Activated CD8-positive, alpha-beta memory T cell treated with anti-CD3 and anti-CD28 coated beads, Interleukin-2, amount 50 U/mL, for 1 hour (primary cell): ENCODE measurements at regions not wholly inside any gene's neighbourhood (a gene's known extent, or its start where the extent isn't known, plus 50 kb on each side); places are given as distances from the start of the nearest gene placed in this dataset.
"Not testable (repeated sequence)": the region's sequence is repeated elsewhere in the genome, so short reads cannot be mapped to it uniquely, and the experiment has no call there.

ENCODE experiments used
- DNase-seq: peaks from one replicate; pipeline ENCODE4 v3.0.0-alpha.2; 2020; ENCODE audit errors: extremely low read depth

DNA sequence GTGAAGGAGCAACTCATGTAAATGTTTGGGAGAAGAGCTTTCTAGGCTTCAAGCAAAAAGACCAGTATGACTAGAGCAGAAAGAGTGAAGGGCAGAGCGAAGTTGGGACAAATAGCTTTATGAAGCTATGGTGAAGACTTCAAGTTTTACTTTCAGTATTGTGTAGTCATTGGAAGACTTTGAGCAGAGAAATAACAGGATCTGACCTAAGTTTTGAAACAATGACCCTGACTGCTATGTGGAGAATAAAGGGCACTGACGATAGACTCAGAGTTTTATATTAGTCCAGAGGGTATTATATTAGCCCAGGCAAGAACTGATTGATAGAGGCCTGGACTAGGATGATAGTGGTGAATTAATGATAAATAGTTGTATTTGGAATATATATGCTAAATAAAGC lies 187.3 kb downstream of the KTN1 start:
- DNase-seq, result no peak

DNA sequence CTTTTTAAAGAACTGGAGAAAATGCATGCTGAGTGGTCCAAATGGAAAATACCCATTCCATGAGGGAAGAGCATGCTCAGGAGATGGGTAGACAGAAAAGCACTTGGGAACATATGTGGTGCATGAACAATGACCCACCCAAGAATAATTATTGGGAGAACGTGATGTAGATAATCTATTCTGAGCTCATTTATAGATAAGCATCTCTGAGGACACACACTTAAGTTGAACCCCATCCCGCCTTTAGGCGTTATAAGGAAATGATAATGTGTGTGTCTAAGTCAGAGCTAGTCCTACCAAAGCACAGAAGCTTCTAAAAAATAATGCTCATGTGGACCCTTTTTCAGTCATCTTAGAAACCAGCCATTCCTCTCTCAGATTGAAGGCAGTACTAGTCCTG lies 189.9 kb downstream of the KTN1 start:
- DNase-seq, result no peak

DNA sequence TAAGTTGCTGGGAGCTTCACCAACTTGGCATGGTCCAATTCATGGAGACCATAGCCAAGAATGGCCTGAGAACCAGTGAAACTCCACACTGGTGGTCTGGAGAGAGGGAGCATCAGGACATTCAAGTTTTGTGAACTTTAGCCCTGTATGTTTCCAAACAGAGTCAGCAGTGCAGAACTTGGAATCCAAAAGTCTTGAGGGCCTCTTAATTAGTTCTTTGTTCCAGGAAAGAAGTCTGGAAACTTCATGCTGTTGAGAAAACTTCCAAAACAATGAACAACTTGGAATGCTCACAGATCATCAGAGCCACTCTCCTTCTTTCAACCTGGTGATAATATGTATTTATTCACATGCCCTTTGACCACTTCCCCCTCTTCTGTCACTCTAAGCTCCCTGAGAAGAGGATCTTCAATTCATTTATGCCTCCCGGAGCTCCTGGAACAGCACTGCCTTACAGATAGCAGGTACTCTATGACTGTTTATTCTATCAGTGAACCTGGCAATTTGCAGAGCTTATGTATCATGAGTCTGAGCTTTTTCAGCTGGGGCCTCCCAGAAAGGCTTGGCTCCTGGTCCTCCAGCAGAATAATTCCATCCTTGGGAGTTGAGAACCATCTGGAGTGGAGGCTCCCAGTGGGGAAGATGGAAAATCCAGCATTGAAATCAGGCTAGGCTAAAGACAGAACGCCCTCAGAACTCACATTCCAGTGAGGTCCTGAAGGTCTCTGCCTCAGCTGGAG lies 191.4 kb downstream of the KTN1 start:
- DNase-seq, result no peak

DNA sequence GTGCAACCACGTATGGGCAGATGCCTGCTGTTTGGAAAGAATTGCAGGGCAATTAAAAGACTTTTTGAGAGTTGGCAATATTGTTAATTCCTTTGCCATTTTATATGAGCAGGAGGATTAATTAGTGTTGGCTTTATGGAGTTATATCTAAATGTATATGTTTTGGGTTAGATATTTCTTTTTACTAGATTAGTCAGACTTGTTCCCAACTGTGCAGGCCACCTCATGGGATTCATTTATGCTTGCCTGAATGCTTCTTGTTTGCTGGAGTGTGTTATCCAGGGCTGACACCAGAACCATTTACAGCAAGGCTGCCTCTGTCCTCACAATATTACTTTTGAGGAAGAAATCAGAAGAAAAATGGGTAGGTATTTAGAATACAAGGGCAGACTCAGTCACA lies 192.5 kb downstream of the KTN1 start:
- no peak for DNase-seq

DNA sequence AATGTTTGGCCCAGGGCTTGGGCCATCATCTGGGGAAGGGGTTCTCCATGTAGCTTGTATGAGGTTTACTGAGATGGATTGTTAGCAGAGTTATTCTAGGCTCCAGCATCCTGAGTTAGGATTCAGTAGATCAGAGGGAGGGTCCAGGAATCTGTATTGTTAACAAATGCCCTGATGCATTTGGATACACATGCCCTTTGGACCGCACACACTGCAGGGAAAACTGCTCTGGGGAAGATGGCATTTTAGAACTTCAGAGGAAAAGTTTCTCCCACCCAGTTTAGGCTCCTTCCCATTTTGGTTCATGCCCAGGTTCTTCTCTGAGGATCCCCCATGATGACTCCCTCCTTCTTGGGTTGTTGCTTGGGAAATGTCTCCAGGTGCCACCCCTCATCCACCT lies 193.3 kb downstream of the KTN1 start:
- no peak for DNase-seq

DNA sequence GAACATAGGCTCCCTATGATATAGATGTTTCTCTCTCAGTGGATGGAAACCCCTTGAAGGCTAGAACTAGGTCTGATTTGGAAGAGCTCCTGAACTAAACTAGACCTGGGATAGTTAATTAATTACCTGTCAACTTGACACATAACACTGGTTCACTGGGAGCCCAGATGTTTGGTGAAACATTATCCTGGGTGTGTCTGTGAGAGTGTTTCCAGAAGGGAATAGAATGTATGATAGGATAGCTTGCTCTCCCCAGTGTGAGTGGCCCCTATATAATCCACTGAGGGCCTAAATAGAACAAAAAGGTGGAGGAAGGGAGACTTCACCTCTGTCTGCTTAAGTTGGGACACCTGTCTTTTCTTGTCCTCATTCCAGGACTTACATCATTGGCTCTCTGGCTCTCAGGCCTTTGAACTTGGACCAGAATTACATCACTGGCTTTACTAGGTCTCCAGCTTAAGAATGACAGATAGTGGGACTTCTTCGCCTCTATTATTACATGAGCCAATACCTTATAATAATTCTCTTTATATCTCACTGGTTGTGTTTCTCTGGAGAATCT lies 194.1 kb downstream of the KTN1 start:
- no peak for DNase-seq

DNA sequence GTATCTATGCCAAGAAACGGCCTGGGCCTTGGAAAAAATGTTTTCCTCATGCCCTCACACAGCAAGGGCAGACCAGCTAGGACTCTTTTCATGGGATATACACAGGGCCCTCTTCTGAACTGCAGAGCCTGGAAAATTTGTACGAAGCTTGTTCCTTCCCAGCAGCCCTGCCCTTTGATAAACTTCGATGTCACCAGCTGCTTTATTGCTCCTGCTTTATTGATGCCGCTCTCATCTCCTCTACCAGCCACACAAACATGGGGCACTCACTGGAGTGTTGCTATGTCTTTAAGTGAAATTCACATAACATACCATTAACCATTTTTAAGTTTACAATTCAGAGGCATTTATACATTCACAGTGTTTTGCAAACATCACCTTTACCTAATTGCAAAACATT lies 197.9 kb downstream of the KTN1 start:
- no peak for DNase-seq

DNA sequence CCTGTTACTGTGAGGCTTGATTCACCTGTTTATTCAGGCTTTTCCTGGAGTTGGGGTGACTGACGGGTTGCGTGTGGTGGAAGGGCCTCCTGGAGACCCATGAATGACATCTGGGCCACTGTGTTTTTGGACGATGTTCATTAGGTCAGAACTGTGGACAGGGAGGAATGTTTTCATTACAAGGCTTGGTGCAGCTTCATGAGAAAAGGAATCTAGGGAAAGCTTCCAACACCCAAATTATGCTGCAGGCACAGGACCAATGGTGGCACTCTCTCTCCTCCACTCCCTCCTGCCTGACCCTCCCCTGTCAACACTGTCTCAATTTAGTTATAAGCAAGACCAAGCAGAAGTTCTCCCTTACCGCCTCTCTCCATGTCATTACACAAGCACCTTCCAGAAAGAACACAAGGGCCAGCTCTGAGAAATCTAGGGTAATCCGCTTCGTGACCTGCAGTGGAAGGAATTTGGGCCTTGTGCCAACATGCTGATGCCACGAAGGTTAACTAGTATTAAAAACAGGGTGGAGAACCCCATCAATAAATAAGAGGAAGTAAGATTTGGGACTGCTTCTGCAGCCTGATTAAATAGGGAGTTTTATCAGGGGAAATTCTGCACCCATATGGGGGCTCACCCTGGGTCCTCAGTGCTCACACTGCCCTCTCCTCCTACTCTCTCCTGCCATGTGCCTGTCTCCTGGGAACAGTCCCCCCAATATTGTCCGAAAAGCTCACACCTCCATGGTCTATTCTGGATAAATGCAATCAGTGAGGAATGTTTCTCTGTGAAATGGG lies 200.3 kb downstream of the KTN1 start:
- no peak for DNase-seq

DNA sequence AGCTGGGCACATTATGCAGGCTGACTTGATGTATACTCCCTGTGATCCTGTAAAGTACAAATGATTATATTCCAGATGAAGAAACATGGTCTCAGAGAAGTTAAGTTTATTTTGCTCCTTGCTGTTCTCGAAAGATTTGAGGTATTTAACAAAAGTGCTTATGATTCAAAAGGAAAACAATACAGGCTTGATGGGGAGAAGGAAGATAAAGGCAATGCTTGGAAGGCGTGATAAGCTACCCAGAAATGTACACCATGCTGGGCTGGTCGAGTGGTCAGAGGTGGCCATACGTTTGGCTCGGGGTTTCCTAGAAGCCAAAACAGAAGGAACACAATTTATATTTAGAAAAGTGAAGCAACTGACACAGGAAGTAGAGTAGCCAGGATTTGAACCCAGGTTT lies 201.0 kb downstream of the KTN1 start:
- DNase-seq, result no peak

DNA sequence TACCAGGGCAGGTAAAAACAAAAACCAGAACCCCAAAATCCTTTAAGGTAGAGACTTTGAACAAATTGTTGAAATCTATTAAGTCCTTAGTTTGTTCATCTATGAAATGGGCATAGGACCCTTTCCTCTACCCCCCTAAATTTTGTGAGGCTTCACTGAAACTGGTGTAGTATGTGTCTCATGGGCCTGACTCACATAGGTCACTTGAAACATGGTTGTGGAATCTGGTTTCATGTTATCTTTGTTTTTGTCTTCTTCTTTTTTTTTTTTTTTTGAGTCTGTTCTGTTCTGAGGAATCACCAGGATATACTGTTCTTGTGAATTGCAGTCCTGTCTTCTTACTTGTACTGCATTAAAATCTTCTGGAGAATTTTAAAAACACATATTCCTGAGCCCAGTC lies 202.2 kb downstream of the KTN1 start:
- DNase-seq, result no peak

DNA sequence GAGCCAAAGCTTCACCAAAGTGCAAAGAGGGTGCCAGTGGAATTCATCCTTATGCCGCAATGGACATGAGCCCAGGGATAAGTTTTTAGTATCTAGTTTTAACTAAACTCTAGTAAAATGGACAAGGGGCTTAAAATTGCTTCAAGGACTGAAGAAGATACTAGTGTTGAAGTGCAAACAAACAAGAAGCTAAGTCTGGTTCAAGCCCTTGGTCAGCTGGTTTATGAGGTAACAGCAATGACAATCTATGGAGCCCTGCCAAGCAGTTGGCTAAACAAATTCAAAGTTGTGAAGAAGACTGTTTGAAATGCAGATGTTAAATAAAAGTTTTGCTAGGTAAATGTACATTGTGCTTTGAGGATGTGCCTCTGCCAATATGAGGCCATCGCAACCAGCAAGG lies 209.4 kb downstream of the KTN1 start:
- DNase-seq, result no peak

DNA sequence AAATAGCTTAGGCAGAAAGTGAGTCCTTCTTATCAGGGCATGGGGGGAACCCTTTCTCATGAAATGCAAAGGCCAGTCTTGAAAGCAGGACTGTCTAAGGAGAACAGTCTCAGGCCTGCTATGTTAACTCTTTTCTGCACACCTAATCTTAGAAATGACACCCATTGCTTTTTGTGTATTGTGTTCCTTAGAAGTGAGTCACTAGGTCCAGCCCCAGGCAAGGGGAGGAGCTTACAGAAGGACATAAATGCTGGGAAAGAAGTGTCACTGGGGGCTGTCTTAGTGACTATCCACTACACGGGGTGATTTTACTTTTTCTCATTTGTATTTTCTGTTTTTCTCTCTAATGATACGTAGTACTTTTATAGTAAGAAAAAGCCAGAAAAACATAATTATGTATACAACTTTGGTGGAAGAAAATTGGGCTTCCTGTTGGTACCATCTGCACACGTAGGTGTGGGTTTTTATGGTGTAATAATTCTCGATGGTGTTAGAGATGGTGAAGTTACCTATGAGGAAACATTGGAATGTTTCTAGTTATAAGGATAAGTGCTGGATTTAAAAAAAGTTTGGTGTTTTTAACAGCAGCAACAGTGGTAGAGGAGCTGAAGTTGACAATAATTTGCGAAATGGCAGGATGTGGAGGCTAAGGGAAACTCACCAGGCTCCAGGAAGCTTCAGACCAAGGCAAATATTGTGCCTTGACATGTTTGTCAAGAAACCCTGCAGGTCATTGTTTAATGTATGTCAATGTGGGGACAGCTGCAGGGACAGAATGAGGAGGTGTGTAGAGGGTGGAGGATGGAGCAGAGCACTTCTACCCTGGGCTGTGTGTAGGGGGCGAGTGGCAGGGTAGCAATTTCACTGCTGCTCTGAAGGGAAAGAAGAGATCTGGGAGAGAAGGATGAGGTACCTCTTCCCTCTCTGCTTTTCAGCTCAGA lies 214.9 kb downstream of the KTN1 start:
- DNase-seq, result no peak

DNA sequence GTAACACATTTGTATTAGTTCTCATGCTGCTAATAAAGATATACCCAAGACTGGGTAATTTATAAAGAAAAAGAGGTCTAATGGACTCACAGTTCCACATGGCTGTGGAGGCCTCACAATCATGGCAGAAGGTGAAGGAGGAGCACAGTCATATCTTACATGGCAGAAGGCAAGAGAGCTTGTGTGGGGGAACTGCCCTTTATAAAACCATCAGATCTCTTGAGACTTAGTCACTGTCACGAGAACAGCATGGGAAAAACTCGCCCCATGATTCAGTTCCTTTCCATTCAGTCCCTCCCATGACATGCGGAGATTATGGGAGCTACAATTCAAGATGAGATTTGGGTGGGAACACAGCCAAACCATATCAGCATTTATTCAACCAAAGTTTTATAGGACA lies 216.5 kb downstream of the KTN1 start:
- not testable (repeated sequence) for DNase-seq

DNA sequence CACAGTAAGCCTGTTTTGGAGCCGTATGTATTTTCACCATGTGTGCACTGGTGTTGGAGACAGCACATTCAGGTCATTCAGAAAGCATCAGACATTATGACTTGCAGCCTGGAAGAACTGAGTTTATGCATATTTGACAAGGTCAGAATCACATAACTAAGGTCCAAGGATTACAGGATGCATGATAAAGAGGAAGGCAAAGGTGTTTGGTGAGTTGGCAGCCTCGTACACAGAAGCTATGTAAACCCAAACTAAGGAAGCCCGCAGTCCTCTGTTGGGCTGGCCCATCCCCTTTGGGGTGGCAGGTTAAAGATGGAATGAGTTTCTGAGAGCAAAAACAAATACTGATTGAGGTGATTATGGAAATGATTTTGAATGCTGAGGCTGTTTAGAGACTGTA lies 218.4 kb downstream of the KTN1 start:
- DNase-seq, result no peak

DNA sequence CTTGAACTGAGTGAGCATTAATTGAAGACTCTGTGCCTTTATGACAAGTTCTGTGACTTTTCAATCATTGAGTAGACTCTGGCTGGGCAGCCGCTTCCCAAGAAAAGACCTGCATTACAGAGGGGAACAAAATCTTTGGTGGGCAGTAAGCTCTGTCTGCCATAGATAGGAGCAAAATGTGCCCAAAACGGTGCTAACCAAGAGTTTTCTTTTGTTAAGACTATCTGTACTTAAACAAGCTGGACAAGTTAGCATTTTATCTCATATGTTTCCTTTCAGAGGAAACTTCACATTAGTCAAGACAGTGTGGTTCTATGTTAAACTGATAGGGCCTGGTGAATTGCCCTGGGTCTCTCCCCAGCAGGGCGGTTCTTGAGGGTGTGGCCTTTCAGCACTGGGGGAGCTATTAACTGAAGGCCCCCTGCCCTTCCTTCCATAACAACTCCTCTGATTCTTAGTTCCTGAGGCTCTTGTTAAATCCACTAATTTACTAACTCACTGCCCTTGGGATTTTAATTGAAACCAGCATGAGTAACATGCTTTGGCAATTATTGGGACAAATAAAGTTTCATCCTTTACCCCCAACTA lies 219.6 kb downstream of the KTN1 start:
- no peak for DNase-seq

DNA sequence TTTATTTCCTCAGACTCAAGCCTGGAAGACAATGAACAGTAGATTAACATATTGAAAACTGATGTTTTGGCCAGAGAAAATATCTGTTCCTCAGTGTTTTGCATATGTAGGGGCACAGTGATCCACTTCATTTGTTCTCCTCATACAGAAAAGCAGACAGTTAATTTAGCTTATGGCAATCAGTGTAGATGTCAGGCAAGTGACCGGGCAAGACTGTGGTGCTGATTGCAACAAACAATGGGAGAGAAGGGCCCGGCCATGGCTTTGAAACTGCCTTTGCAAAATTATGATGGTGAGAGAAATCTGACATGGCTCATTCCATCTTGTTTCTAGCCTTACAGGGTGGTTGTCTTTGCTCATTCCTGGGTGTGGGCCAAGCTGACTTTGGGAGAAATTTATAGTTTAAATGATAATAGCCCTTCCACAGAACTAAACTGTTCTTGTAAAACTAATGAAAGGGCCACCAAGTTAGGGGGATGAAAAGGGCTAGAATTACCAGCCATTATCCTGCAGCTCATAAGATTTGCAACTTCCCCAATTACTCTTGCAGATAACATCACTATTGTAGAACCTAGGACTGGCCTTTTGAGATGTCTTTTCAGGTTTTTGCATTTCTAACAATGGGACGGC lies 220.3 kb downstream of the KTN1 start:
- no peak for DNase-seq

DNA sequence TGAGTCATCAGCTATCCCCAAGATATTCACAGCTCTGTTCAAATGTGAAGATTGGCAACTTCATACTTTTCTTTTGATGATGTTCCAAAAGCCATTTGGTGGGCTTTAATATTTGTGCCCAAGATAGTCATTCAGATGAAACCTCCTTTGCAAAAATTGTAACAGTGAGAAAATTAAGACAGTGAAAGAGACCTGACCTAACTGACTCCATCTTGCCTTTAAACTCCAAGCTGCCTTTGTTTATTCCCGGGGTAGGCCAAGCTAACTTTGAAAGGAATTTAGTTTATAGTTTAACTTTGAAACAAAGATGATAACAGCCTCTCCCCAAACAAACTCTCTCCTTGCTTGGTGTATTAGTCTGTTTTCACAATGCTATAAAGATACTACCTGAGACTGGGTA lies 221.1 kb downstream of the KTN1 start:
- DNase-seq, result no peak

DNA sequence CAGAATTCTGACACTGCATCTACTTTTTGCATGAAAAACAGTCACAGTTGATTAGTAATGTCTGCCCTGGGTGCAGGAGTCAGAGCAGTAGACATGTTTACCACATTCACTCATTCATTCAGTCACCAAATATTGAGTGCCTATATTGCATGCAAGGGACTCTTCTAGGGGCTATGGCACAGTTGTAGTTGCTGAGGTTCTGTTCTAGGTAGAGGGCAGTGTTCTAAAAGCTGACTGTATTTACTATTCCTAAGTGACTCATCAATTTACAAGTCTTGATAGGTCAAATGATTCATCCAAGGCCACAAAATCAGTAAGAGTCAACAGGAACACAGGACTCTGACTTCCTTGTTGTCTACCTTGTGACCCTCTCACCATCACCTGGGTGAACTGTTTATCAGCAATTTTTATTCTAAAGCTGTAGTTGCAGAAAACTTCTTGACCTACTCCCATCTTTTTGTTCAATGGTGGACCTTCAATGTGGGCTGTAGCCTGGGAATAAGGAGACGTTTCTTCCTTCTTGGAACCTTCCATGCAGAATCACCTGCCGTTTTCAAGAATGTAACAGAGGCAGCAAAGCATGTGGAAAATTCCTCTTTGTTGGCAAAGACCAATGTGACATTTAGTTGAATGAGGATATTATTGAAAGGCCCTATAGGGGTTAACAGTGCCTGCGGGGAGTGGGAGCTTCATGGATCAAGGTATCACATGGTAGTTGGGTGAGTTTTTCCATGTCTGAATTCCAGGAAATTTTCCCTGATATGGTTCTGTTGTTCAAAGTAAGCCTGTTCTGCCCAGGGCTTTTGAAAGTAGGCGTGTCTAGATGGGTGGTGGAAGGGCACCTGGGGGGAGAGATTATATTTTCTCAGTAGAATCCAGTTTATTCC lies 223.2 kb downstream of the KTN1 start:
- no peak for DNase-seq

DNA sequence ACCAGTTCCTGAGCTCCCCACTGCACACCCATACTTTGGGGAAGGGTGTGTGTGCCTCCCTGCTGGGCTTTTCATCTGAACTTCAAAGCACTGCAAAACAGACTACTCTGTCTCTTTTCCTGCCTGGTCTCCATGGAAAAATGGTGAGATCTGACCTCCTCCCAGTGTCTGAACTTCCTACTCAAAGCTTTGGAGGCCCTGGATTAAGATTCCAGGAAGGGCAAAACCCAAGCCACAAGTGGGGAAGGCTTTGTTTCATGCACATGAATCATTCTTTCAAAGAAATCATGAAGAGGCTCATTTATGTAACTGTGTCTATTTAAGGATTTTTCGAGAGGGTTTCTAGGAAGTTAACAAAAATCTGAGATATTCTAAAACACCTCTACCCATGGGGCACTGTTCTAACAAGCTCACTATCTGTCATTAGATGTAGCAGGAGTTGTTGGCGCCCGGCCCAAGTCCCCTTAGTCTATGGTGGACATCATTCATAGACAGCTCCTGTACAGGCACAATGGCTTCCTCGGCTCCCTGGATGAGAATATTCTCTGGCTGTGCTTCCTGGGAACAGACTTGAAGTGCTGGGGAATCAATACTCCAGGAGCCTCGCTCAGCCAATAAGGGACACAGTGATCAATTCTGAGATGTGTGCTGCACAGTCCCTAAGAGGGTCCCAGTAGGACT lies 224.0 kb downstream of the KTN1 start:
- no peak for DNase-seq

DNA sequence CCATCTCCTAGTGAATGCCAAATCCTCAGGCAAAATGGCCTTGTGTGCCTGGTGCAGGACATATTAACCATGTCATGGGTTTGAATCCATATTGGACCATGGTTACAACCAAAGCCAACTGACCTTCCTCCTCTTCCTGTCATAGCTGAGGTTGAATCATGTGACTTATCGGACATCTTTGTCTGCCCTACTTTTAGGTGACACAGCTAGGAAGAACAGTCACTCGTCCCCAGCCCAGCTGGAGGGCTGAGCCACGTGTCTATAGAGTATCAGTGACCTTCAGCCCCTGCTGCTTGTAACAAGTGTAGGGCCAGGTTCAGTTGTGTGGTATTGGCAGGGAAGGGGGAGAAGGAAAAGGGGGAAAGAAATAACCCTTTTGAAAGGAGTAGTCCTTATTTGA lies 225.2 kb downstream of the KTN1 start:
- no peak for DNase-seq
